A549 (cell line): ENCODE measurements at regions not wholly inside any gene's neighbourhood (a gene's known extent, or its start where the extent isn't known, plus 50 kb on each side); places are given as distances from the start of the nearest gene placed in this dataset.

ENCODE experiments used
- ATAC-seq, 2 experiments: fragments of 200-7000 bp in 1 of 2; fragments of >200 bp in 1 of 2; cut with Nextera tagmentation in 1 of 2; cut with Tn5 transposase in 1 of 2; 3 replicates each; pipeline versions ENCODE4 v1.8.0 to v1.9.1; 2018 to 2020; ENCODE audit warnings: mild to moderate bottlenecking in 1 of 2, moderate library complexity in 1 of 2
- CTCF ChIA-PET: fragments of 300-600 bp; sonication (Branson Sonifier 250); formaldehyde crosslinking; extraction: SDS; loops from one replicate; lab custom pipeline; 2021; ENCODE audit warnings: antibody characterized with exemption, inconsistent platforms; lab: Yijun Ruan, JAX
- POLR2A ChIA-PET: fragments of 350-600 bp; formaldehyde crosslinking; extraction: SDS; loops from one replicate; lab custom pipeline; 2021; ENCODE audit warnings: antibody characterized with exemption, inconsistent platforms; lab: Yijun Ruan, JAX
- DNase-seq, 2 experiments: peaks; one replicate each; pipeline versions ENCODE4 v3.0.0 to v3.0.0-alpha.2; 2011 to 2016; ENCODE audit warnings: low read depth in 1 of 2, low spot score in 1 of 2
- FAIRE-seq: peaks from 2 replicates; lab custom pipeline; 2011; peaks lifted over from hg19 to GRCh38; lab: Jason Lieb, UNC
- H3K27ac ChIP-seq, 2 experiments: fragments of >200 bp; sonication (Bioruptor Twin); formaldehyde crosslinking; 3 replicates each; pipeline ENCODE4 v1.5.1; 2016 to 2017
- H3K4me1 ChIP-seq: fragments of >200 bp; sonication (Bioruptor Twin); formaldehyde crosslinking; 3 replicates; pipeline ENCODE4 v1.6.1; 2016
- H3K4me2 ChIP-seq: fragments of >200 bp; sonication (Bioruptor Twin); formaldehyde crosslinking; 3 replicates; pipeline ENCODE4 v1.6.1; 2016
- H3K4me3 ChIP-seq: fragments of >200 bp; sonication (Bioruptor Twin); formaldehyde crosslinking; 3 replicates; pipeline ENCODE4 v1.5.1; 2016
- H3K9me3 ChIP-seq: fragments of >200 bp; sonication (Bioruptor Twin); formaldehyde crosslinking; 3 replicates; pipeline ENCODE4 v1.6.1; 2016
- CBX2 ChIP-seq: fragments of 200-600 bp; sonication (generic); IDR thresholded peaks from 2 replicates; pipeline ENCODE4 v1.6.1; 2016; ENCODE audit warnings: low read depth, mild to moderate bottlenecking, borderline replicate concordance
- CBX8 ChIP-seq: fragments of 200-600 bp; sonication (generic); IDR thresholded peaks from 2 replicates; pipeline ENCODE4 v1.6.1; 2016
- CHD2 ChIP-seq: fragments of 150-350 bp; IDR thresholded peaks from 2 replicates; pipeline ENCODE4 v1.6.1; 2014; ENCODE audit warnings: low read length; ENCODE audit not compliant: partially characterized antibody
- CHD4 ChIP-seq: fragments of 200-600 bp; sonication (generic); IDR thresholded peaks from 2 replicates; pipeline ENCODE4 v1.6.1; 2016; ENCODE audit warnings: antibody characterized with exemption, mild to moderate bottlenecking, borderline replicate concordance
- GATA3 ChIP-seq: IDR thresholded peaks from 2 replicates; pipeline ENCODE4 v1.6.1; 2012; ENCODE audit warnings: borderline replicate concordance
- HEYL ChIP-seq: fragments of 250-450 bp; sonication (Bioruptor Pico); IDR thresholded peaks from 2 replicates; pipeline ENCODE4 v1.8.0; 2021; ENCODE audit warnings: mild to moderate bottlenecking, moderate library complexity
- HOXB5 ChIP-seq: fragments of 250-450 bp; sonication (Bioruptor Pico); IDR thresholded peaks from 2 replicates; pipeline ENCODE4 v1.5.0; 2020; ENCODE audit warnings: mild to moderate bottlenecking, moderate library complexity
- JUNB ChIP-seq: fragments of >200 bp; sonication (Bioruptor Twin); formaldehyde crosslinking; IDR thresholded peaks from 2 replicates; pipeline ENCODE4 v1.6.1; 2016
- KDM5A ChIP-seq: fragments of 200-600 bp; sonication (generic); IDR thresholded peaks from 2 replicates; pipeline ENCODE4 v1.6.1; 2016; ENCODE audit warnings: antibody characterized with exemption, mild to moderate bottlenecking
- MAFK ChIP-seq: fragments of 450-650 bp; IDR thresholded peaks from 2 replicates; pipeline ENCODE4 v1.6.1; 2014; ENCODE audit not compliant: partially characterized antibody
- PHF8 ChIP-seq: fragments of 200-600 bp; sonication (generic); IDR thresholded peaks from 2 replicates; pipeline ENCODE4 v1.6.1; 2016; ENCODE audit warnings: low read depth, mild to moderate bottlenecking, antibody characterized with exemption, moderate library complexity, borderline replicate concordance
- POLR2A ChIP-seq: IDR thresholded peaks from 2 replicates; pipeline ENCODE4 v1.6.1; 2012; ENCODE audit warnings: mild to moderate bottlenecking, low read length
- RAD21 ChIP-seq, 2 experiments: fragments of >200 bp in 1 of 2; sonication (Bioruptor Twin) in 1 of 2; formaldehyde crosslinking in 1 of 2; IDR thresholded peaks in 1 of 2; conservative IDR thresholded peaks in 1 of 2; 2 replicates in 1 of 2; 3 replicates in 1 of 2; pipeline ENCODE4 v1.6.1; 2012 to 2018; ENCODE audit warnings: inconsistent platforms in 1 of 2
- RARB ChIP-seq: fragments of 250-450 bp; sonication (Bioruptor Pico); IDR thresholded peaks from 2 replicates; pipeline ENCODE4 v1.8.0; 2021; ENCODE audit warnings: mild to moderate bottlenecking, moderate library complexity
- RCOR1 ChIP-seq: fragments of 150-350 bp; IDR thresholded peaks from 2 replicates; pipeline ENCODE4 v1.6.1; 2014; ENCODE audit warnings: antibody characterized with exemption, low read length, low read depth
- TP53 ChIP-seq: fragments of 250-450 bp; sonication (Bioruptor Pico); IDR thresholded peaks from 2 replicates; pipeline ENCODE4 v1.5.0; 2021; ENCODE audit warnings: mild to moderate bottlenecking, moderate library complexity
- ZSCAN20 ChIP-seq: fragments of 250-450 bp; sonication (Bioruptor Pico); IDR thresholded peaks from 2 replicates; pipeline ENCODE4 v1.8.0; 2022; ENCODE audit warnings: mild to moderate bottlenecking, moderate library complexity
- WGBS: methylation state at CpG from one replicate; pipeline ENCODE4 v1.1.6; 2017; ENCODE audit errors: missing lambda C conversion rate; 5-methylcytosine and 5-hydroxymethylcytosine counted together
- TF ChIP-seq, protein P1 (sequence below): fragments of 450-650 bp; IDR thresholded peaks from 2 replicates; pipeline ENCODE4 v1.6.1; 2014; ENCODE audit warnings: antibody characterized with exemption
- TF ChIP-seq, protein P2 (sequence below): fragments of 150-350 bp; IDR thresholded peaks from 2 replicates; pipeline ENCODE4 v1.6.1; 2014; ENCODE audit warnings: low read depth, mild to moderate bottlenecking, low read length
- TF ChIP-seq, protein P3 (sequence below): IDR thresholded peaks from 2 replicates; pipeline ENCODE4 v1.6.1; 2012

DNA sequence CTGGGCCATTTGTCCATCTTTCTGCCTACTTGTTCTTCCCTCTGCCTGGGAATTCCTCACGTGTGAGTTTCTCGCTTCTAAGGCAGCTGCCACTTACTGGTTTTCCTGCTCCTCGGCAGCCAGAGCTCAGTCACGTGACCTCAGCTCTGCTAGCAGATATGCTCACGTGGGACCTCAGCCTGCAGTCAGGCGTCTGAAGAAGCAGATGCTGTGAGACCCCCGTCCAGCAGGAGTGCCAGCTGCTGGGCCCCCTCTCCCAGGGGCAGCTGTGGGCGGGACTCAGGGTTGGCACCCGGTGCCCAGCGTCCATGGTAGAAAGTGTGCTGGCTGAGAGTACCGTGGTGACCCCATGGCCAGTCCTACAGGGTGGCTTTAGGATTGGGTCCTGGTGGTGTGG lies 161.3 kb upstream of the TLE3 start:
- Histone ChIP-seq H3K27ac (no peak overlapping the region), H3K9me3 (no peaks in the 10 kb centered on the region), H3K4me3 (no peak overlapping the region), H3K4me1 (no peaks in the 10 kb centered on the region), H3K4me2 (no peak overlapping the region)
- ChIA-PET CTCF (interaction anchor here (0.6 to 4.7 kb wide), 9 partner anchors 10 to 326 kb away, joined by 3 to 23 read pairs (median 4); no protein-coding TSS in a partner anchor), POLR2A (no interaction called here)
- no peak for DNase-seq
- ATAC-seq: no peak
- TF ChIP-seq CBX8 (no peak), KDM5A (no peak), HOXB5 (CRISPR knock-in tag) (no peak), TP53 (no peak)
- TF ChIP-seq, protein P1, sequence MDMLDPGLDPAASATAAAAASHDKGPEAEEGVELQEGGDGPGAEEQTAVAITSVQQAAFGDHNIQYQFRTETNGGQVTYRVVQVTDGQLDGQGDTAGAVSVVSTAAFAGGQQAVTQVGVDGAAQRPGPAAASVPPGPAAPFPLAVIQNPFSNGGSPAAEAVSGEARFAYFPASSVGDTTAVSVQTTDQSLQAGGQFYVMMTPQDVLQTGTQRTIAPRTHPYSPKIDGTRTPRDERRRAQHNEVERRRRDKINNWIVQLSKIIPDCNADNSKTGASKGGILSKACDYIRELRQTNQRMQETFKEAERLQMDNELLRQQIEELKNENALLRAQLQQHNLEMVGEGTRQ: peak; percentile 53
- no peak for FAIRE-seq
- 85% methylated on average over 11 of the region's 11 CpGs for WGBS

DNA sequence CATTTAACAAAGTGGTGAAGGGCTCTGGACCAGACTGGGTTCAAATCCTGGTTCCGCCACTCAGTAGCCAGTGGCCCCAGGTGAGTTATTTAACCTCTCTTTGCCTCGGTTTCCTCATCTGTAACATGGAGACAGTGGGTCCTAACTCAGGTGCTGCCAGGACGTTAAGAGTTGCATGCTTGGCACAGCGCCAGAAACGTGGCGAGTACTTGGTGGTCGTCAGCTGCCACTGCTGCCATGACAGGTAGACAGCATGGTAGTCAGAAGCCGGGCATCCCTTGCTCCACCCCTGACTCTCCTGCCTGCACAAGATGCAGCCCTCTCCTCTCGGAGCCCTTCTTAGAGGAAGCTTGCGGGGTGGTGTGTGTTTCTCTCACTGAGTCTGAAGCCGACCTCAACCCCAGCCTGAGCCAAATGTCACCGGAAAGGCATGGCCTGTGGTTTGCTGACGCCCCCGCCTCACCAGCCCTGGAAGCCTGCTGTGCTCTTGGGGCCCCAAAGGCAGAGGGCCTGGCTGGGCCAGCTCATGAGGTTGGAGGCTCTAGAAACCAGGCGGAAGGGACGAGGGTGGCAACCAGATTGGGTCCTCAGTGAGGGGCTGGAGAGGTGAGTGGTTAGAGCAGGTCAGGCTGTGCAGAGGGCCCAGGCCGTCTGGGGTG lies 160.8 kb upstream of the TLE3 start:
- POLR2A ChIA-PET: no interaction called here
- CTCF ChIA-PET: interaction anchor here (0.6 to 4.7 kb wide), 8 partner anchors 10 to 793 kb away, joined by 3 to 23 read pairs (median 4); no protein-coding TSS in a partner anchor
- no peak for DNase-seq
- no peaks in the 10 kb centered on the region for H3K4me1 ChIP-seq
- no peak for ATAC-seq
- FAIRE-seq: no peak
- no peak overlapping the region for H3K4me3 ChIP-seq
- no peaks in the 10 kb centered on the region for H3K9me3 ChIP-seq
- TF ChIP-seq MAFK (no peak), CHD2 (no peak), ZSCAN20 (no peak), RAD21 (conservative IDR thresholded peaks at IDR 0.05 in 1 of 2, IDR thresholded peaks at IDR 0.05 in 1 of 2) (no peak), RARB (CRISPR knock-in tag) (no peak), HOXB5 (CRISPR knock-in tag) (no peak), CHD4 (no peak), RCOR1 (no peak)
- TF ChIP-seq, protein P2, sequence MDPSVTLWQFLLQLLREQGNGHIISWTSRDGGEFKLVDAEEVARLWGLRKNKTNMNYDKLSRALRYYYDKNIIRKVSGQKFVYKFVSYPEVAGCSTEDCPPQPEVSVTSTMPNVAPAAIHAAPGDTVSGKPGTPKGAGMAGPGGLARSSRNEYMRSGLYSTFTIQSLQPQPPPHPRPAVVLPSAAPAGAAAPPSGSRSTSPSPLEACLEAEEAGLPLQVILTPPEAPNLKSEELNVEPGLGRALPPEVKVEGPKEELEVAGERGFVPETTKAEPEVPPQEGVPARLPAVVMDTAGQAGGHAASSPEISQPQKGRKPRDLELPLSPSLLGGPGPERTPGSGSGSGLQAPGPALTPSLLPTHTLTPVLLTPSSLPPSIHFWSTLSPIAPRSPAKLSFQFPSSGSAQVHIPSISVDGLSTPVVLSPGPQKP: no peak
- TF ChIP-seq, protein P3, sequence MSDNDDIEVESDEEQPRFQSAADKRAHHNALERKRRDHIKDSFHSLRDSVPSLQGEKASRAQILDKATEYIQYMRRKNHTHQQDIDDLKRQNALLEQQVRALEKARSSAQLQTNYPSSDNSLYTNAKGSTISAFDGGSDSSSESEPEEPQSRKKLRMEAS: no peak
- TF ChIP-seq, all 56 proteins: peak for 0
- 65% methylated on average over 17 of the region's 17 CpGs for WGBS
- no peak overlapping the region for H3K4me2 ChIP-seq
- H3K27ac ChIP-seq: no peak overlapping the region

DNA sequence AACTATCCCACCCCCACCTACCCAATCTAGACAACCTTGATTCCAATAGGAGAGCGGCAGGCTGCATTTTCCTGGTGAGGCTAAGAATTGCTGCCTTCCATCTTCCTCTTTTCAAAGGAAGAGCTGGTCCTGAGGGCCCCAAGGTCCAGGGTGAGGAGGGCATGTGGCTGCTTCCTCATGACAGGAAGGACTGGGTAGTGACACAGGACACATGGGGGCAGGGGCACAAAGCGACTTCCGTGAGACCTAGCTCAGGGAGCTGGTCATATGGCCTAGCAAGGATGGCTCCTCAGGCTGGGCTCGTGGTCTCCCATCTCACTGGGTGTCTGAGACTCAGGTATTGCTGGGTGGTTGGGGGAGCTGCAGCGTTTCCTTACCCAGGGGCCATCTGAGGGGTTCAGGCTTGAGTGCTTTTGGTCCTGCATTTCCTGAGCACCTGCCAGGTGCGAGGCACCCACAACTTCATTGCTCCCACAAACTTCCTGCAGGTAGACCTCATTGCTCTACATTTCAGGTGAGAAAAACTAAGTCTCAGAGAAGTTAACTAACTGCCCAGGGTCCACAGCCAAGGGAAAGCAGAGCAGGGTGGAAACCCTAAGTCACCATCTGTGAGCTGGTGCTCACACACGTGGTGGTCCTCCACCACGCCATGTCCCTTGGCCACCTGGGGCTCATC lies 160.0 kb upstream of the TLE3 start:
- POLR2A ChIA-PET: no interaction called here
- Histone ChIP-seq H3K4me1 (no peaks in the 10 kb centered on the region), H3K9me3 (no peaks in the 10 kb centered on the region), H3K27ac (no peak overlapping the region)
- no peak for ATAC-seq
- WGBS: 68% methylated on average over 8 of the region's 8 CpGs
- CTCF ChIA-PET: interaction anchor here (1.2 to 4.7 kb wide), 3 partner anchors 13 to 792 kb away, joined by 3 to 23 read pairs (median 4); no protein-coding TSS in a partner anchor
- DNase-seq: no peak
- TF ChIP-seq POLR2A (no peak), JUNB (no peak), GATA3 (no peak), CBX2 (no peak), HEYL (no peak), PHF8 (no peak)
- TF ChIP-seq, all 56 proteins: peak for 0
- FAIRE-seq: no peak
- no peak overlapping the region for H3K4me2 ChIP-seq
- no peak overlapping the region for H3K4me3 ChIP-seq
